ENCODE measurements at regions not wholly inside any gene's neighbourhood (a gene's known extent, or its start where the extent isn't known, plus 50 kb on each side); places are given as distances from the start of the nearest gene placed in this dataset.
"Not testable (repeated sequence)": the region's sequence is repeated elsewhere in the genome, so short reads cannot be mapped to it uniquely, and the experiment has no call there.

- no peak for DNase-seq
Measured at GRCh38 chr20:12700701-12701100, 308.1 kb upstream of the SPTLC3 start.

GRCh38 chr20:12702312-12702711 is 306.5 kb upstream of the SPTLC3 start:
- no peak for DNase-seq

- DNase-seq, result no peak
Measured at GRCh38 chr20:12715371-12715770, 293.4 kb upstream of the SPTLC3 start.

GRCh38 chr20:12715991-12716680 is 292.6 kb upstream of the SPTLC3 start:
- no peak for DNase-seq

- no peak for DNase-seq
Measured at GRCh38 chr20:12717061-12717460, 291.7 kb upstream of the SPTLC3 start.

GRCh38 chr20:12718619-12719018 is 290.2 kb upstream of the SPTLC3 start:
- no peak for DNase-seq

GRCh38 chr20:12721636-12722035 is 287.1 kb upstream of the SPTLC3 start:
- no peak for DNase-seq

- no peak for DNase-seq
Measured at GRCh38 chr20:12722091-12722490, 286.7 kb upstream of the SPTLC3 start.

- no peak for DNase-seq
Measured at GRCh38 chr20:12723811-12724210, 285.0 kb upstream of the SPTLC3 start.

- DNase-seq, result no peak
Measured at GRCh38 chr20:12728782-12729181, 280.0 kb upstream of the SPTLC3 start.

- no peak for DNase-seq
Measured at GRCh38 chr20:12729326-12729725, 279.4 kb upstream of the SPTLC3 start.

GRCh38 chr20:12733811-12734210 is 275.0 kb upstream of the SPTLC3 start:
- no peak for DNase-seq

GRCh38 chr20:12737497-12737896 is 271.3 kb upstream of the SPTLC3 start:
- no peak for DNase-seq

GRCh38 chr20:12737900-12738299 is 270.9 kb upstream of the SPTLC3 start:
- DNase-seq, result no peak

- DNase-seq, result no peak
Measured at GRCh38 chr20:12740647-12741046, 268.1 kb upstream of the SPTLC3 start.

- no peak for DNase-seq
Measured at GRCh38 chr20:12744037-12744436, 264.7 kb upstream of the SPTLC3 start.

- no peak for DNase-seq
Measured at GRCh38 chr20:12748359-12748994, 260.3 kb upstream of the SPTLC3 start.

GRCh38 chr20:12750221-12750620 is 258.6 kb upstream of the SPTLC3 start:
- DNase-seq, result no peak

GRCh38 chr20:12752900-12753693 is 255.7 kb upstream of the SPTLC3 start:
- not testable (repeated sequence) for DNase-seq

GRCh38 chr20:12753742-12754141 is 255.0 kb upstream of the SPTLC3 start:
- DNase-seq, result not testable (repeated sequence)

GRCh38 chr20:12759493-12759892 is 249.3 kb upstream of the SPTLC3 start:
- DNase-seq, result not testable (repeated sequence)

GRCh38 chr20:12762725-12763124 is 246.0 kb upstream of the SPTLC3 start:
- DNase-seq, result no peak

GRCh38 chr20:12763406-12763805 is 245.4 kb upstream of the SPTLC3 start:
- DNase-seq, result no peak

- no peak for DNase-seq
Measured at GRCh38 chr20:12764053-12764452, 244.7 kb upstream of the SPTLC3 start.

Data from NCI-H1694 (cell line).